Tibial artery (tissue), 4 donors: ENCODE measurements at regions not wholly inside any gene's neighbourhood (a gene's known extent, or its start where the extent isn't known, plus 50 kb on each side); places are given as distances from the start of the nearest gene placed in this dataset.
"Not testable (repeated sequence)": the region's sequence is repeated elsewhere in the genome, so short reads cannot be mapped to it uniquely, and the experiment has no call there.

Source experiments
- DNase-seq, 2 donors: peaks; one replicate each; pipeline ENCODE4 v3.0.0-alpha.2; 2019
- H3K27ac ChIP-seq, 2 donors: fragments of 200-600 bp; sonication (generic) in 1 of 2; 1 replicate in 1 of 2; 2 replicates in 1 of 2; pipeline ENCODE4 v1.5.1; 2018 to 2019; ENCODE audit warnings: mild to moderate bottlenecking in 1 of 2
- H3K27me3 ChIP-seq, 2 donors: fragments of 200-600 bp; sonication (generic) in 1 of 2; one replicate each; pipeline versions ENCODE4 v1.5.1 to v1.6.0; 2016 to 2019
- H3K36me3 ChIP-seq, 3 donors: fragments of 200-600 bp; sonication (generic) in 2 of 3; one replicate each; pipeline ENCODE4 v1.5.1; 2016 to 2019; ENCODE audit warnings: mild to moderate bottlenecking in 2 of 3
- H3K4me1 ChIP-seq, 4 donors: fragments of 200-600 bp; sonication (generic) in 2 of 4; 1 replicate in 3 of 4; 2 replicates in 1 of 4; pipeline ENCODE4 v1.5.1; 2016 to 2019
- H3K4me3 ChIP-seq, 2 donors: fragments of 200-600 bp; sonication (generic) in 1 of 2; 1 replicate in 1 of 2; 2 replicates in 1 of 2; pipeline ENCODE4 v1.5.1; 2018 to 2019; ENCODE audit warnings: mild to moderate bottlenecking in 2 of 2
- H3K9me3 ChIP-seq, 3 donors: fragments of 200-600 bp; sonication (generic) in 1 of 3; one replicate each; pipeline ENCODE4 v1.5.1; 2016 to 2019
- intact Hi-C: fragments of 100-400 bp; cut with DNase I; formaldehyde crosslinking; loops from one replicate; pipeline ENCODE4 v1.15.0; 2023; ENCODE audit warnings: low total_unique reads
- TF ChIP-seq, protein P1 (sequence below), 2 experiments: fragments of 200-600 bp in 1 of 2; fragments of 450-650 bp in 1 of 2; IDR thresholded peaks; one replicate each; pipeline ENCODE4 v1.5.1; 2017 to 2019; ENCODE audit warnings: antibody characterized with exemption in 2 of 2, mild to moderate bottlenecking in 1 of 2, moderate library complexity in 1 of 2

DNA sequence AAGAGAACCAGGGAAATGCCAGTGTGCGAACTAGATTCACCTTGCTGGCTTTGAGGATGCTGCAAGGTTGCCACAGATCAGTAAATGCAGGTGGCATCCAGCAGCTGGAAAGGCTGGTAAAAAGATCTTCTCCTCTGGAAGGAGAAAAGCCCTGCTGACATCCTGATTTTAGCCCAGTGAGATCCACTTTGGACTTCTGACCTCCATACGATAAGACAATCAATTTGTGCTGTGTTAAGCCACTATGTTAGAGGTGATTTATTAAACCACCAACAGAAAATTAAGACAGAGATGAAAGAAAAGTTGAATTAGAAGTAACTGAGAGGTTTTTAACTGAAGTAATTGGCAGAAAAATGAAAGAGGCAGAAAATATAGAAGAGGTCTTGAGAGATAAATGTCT is 283.8 kb upstream of the CDH12 start:
- Histone ChIP-seq H3K4me3 (no peak overlapping the region), H3K27me3 (no peaks in the 10 kb centered on the region), H3K36me3 (no peaks in the 10 kb centered on the region), H3K9me3 (no peaks in the 10 kb centered on the region), H3K4me1 (no peaks in the 10 kb centered on the region), H3K27ac (no peak overlapping the region)
- DNase-seq: no peak
- TF ChIP-seq, protein P1, sequence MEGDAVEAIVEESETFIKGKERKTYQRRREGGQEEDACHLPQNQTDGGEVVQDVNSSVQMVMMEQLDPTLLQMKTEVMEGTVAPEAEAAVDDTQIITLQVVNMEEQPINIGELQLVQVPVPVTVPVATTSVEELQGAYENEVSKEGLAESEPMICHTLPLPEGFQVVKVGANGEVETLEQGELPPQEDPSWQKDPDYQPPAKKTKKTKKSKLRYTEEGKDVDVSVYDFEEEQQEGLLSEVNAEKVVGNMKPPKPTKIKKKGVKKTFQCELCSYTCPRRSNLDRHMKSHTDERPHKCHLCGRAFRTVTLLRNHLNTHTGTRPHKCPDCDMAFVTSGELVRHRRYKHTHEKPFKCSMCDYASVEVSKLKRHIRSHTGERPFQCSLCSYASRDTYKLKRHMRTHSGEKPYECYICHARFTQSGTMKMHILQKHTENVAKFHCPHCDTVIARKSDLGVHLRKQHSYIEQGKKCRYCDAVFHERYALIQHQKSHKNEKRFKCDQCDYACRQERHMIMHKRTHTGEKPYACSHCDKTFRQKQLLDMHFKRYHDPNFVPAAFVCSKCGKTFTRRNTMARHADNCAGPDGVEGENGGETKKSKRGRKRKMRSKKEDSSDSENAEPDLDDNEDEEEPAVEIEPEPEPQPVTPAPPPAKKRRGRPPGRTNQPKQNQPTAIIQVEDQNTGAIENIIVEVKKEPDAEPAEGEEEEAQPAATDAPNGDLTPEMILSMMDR (IDR thresholded peaks at IDR 0.05): no peak
- intact Hi-C loops: no loop called here

DNA sequence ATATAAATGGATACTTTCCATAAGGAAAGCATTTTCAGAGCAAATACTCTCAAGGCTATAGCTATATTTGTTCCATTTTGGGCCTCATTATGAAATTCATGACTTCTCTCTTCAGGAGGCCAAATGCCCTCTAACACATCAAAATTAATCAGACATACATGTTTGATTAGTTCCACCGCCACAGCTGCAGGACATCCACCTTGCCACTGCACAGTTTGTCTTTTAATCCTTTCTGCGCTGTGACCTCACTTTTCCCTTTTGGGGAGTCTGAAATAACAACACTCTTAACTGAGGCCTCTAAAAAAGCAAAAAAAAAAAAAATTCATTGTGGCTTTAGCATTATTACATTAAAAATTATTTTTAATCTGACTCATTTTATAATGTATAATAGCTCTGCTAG is 279.1 kb upstream of the CDH12 start:
- no peak overlapping the region for H3K27ac ChIP-seq
- no peaks in the 10 kb centered on the region for H3K27me3 ChIP-seq
- TF ChIP-seq, protein P1 (IDR thresholded peaks at IDR 0.05): no peak
- no peak overlapping the region for H3K4me3 ChIP-seq
- H3K36me3 ChIP-seq: no peaks in the 10 kb centered on the region
- no peaks in the 10 kb centered on the region for H3K9me3 ChIP-seq
- no peak for DNase-seq
- intact Hi-C loops: no loop called here
- no peaks in the 10 kb centered on the region for H3K4me1 ChIP-seq

DNA sequence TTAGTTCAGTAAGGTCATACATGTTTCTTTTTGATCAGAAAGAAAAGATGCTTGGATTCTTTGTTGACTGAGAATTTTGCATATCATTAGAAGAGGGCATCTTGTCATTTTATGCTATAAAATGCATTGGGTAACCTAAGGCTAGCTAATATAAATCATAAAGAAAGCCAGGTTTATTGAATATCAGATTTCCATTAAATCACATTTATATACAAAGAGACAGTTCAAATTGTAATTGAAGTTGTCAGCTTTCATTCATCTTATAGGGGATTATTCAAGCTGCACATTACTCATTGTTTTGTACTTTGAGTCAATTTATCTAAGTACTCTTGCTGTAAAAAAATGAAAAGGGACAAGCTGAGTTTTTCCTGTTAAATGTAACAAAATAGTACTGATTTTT is 259.1 kb upstream of the CDH12 start:
- no peak overlapping the region for H3K27ac ChIP-seq
- intact Hi-C loops: no loop called here
- no peaks in the 10 kb centered on the region for H3K9me3 ChIP-seq
- H3K4me3 ChIP-seq: no peak overlapping the region
- H3K27me3 ChIP-seq: no peaks in the 10 kb centered on the region
- TF ChIP-seq, protein P1 (IDR thresholded peaks at IDR 0.05): no peak
- no peaks in the 10 kb centered on the region for H3K4me1 ChIP-seq
- no peak for DNase-seq
- no peaks in the 10 kb centered on the region for H3K36me3 ChIP-seq

DNA sequence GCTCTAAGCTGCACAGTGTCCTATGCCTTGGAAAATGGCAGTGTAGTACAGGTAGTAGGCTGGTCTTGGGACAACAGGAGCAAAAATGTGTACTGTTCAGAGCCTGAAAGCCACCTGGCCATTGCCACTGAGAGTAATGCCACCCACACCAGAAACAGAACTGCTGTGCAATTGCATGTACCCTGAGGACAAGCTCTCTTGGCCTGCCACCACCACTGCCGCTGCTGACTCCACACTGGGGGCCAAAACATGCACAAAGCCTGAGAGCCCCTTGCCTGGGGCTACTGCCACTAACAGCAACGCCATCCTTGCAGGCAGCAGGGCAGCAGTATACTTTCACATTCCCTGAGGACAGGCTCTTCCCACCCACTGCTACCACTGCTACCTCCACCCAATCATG is 251.9 kb upstream of the CDH12 start:
- no peak for DNase-seq
- Histone ChIP-seq H3K9me3 (no peaks in the 10 kb centered on the region), H3K36me3 (no peaks in the 10 kb centered on the region), H3K27me3 (no peaks in the 10 kb centered on the region), H3K4me1 (no peaks in the 10 kb centered on the region), H3K4me3 (no peak overlapping the region), H3K27ac (no peak overlapping the region)
- intact Hi-C loops: no loop called here
- TF ChIP-seq, protein P1 (IDR thresholded peaks at IDR 0.05): no peak

GRCh38 chr5:23103566-23103965 is 250.4 kb upstream of the CDH12 start:
- DNase-seq: no peak
- Histone ChIP-seq H3K4me3 (no peak overlapping the region), H3K27me3 (no peaks in the 10 kb centered on the region), H3K4me1 (no peaks in the 10 kb centered on the region), H3K36me3 (no peaks in the 10 kb centered on the region), H3K27ac (no peak overlapping the region), H3K9me3 (no peaks in the 10 kb centered on the region)
- intact Hi-C loops: no loop called here
- TF ChIP-seq, protein P1 (IDR thresholded peaks at IDR 0.05): no peak

DNA sequence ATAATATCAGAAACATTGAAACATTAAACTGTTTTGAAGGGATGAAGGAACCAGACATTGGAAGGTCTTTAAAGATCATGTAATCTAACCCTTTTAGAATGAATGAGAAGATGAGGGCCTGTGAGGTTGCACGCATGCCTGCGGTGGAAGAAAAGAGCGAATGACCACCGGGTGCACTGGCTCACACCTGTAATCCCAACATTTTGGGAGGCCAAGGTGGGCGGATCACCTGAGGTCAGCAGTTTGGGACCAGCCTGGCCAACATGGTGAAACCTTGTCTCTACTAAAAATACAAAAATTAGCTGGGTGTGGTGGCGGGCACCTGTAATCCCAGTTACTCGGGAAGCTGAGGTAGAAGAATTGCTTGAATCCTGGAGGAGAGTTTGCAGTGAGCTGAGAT is 242.3 kb upstream of the CDH12 start:
- H3K4me1 ChIP-seq, intact Hi-C loops, H3K4me3 ChIP-seq, H3K27ac ChIP-seq, H3K36me3 ChIP-seq, H3K9me3 ChIP-seq, H3K27me3 ChIP-seq, DNase-seq: not testable (repeated sequence)
